Testis (tissue), 2 donors: ENCODE measurements at regions not wholly inside any gene's neighbourhood (a gene's known extent, or its start where the extent isn't known, plus 50 kb on each side); places are given as distances from the start of the nearest gene placed in this dataset.

ENCODE experiments used
- POLR2A ChIP-seq: fragments of 450-650 bp; IDR thresholded peaks from one replicate; pipeline ENCODE4 v1.6.1; 2017; ENCODE audit warnings: antibody characterized with exemption, mild to moderate bottlenecking, moderate library complexity
- TF ChIP-seq, protein P1 (sequence below), 3 experiments: fragments of 450-650 bp in 2 of 3; fragments of 200-600 bp in 1 of 3; sonication (generic) in 1 of 3; IDR thresholded peaks; one replicate each; pipeline ENCODE4 v1.5.1; 2016 to 2019; ENCODE audit warnings: antibody characterized with exemption in 3 of 3, mild to moderate bottlenecking in 2 of 3, moderate library complexity in 1 of 3

DNA sequence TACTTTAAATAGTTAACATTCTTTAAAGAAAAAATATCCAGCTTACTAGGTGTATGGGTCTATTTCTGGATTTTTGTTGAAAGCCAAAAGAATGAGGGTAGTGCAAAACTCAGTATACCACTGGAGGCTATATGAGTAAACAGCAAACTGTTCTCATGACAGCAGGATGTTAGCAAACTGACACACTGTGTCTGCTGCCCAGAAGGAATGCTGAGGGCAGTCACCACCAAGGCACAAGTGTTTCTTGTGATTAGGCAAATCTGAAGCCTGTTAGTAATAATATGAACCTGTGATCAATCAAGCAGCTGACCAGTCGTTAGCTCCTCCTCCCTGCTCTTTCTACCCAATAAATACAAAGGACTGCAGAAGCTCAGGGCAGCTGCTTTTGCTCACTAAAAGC lies 50.5 kb upstream of the SULT1C3 start:
- TF ChIP-seq, protein P1, sequence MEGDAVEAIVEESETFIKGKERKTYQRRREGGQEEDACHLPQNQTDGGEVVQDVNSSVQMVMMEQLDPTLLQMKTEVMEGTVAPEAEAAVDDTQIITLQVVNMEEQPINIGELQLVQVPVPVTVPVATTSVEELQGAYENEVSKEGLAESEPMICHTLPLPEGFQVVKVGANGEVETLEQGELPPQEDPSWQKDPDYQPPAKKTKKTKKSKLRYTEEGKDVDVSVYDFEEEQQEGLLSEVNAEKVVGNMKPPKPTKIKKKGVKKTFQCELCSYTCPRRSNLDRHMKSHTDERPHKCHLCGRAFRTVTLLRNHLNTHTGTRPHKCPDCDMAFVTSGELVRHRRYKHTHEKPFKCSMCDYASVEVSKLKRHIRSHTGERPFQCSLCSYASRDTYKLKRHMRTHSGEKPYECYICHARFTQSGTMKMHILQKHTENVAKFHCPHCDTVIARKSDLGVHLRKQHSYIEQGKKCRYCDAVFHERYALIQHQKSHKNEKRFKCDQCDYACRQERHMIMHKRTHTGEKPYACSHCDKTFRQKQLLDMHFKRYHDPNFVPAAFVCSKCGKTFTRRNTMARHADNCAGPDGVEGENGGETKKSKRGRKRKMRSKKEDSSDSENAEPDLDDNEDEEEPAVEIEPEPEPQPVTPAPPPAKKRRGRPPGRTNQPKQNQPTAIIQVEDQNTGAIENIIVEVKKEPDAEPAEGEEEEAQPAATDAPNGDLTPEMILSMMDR (IDR thresholded peaks at IDR 0.05) = no peak
- TF ChIP-seq POLR2A = no peak
